HG03064 (cell line): ENCODE measurements at regions not wholly inside any gene's neighbourhood (a gene's known extent, or its start where the extent isn't known, plus 50 kb on each side); places are given as distances from the start of the nearest gene placed in this dataset.
A peak's percentile ranks its signal among the peaks of the same experiment; 100 is the strongest.

Experiments
- ATAC-seq: cut with Tn5 transposase; IDR thresholded peaks from one replicate; pipeline ENCODE4 v1.9.1; 2021; ENCODE audit warnings: low read depth; ENCODE audit not compliant: unreplicated experiment

DNA sequence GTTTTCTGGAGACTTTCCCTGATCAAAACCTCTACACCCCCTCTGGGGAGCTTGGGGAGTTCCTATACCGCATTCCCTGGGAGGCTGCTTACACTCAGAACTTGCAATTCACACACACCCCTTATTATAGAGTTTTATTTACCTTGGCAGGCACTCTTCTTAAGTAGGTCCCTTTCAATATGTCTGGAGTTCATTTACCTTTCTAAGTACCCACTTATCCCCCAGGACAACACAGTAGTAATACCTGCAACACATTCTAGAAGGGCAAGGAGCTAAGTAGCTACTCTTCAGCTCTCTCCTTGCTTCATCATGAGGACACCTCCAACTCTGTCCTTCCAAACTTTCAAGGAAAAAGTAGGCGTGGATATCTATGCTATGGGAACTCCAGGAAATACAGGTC lies 127.8 kb upstream of the ANO3 start:
- no peak for ATAC-seq

DNA sequence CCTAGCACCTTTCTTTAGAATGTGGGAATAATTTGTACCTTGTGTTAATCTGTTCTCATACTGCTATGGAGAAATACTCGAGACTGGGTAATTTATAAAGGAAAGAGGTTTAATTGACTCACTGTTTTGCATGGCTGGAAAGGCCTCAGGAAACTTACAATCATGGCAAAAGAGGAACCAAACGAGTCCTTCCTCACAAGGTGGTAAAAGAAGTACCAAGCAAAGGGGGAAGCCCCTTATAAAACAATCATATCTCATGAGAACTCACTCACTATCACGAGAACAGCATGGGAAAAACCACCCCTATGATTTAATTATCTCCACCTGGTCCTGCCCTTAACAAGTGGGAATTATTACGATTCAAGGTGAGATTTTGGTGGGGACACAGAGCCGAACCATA lies 127.1 kb upstream of the ANO3 start:
- no peak for ATAC-seq

DNA sequence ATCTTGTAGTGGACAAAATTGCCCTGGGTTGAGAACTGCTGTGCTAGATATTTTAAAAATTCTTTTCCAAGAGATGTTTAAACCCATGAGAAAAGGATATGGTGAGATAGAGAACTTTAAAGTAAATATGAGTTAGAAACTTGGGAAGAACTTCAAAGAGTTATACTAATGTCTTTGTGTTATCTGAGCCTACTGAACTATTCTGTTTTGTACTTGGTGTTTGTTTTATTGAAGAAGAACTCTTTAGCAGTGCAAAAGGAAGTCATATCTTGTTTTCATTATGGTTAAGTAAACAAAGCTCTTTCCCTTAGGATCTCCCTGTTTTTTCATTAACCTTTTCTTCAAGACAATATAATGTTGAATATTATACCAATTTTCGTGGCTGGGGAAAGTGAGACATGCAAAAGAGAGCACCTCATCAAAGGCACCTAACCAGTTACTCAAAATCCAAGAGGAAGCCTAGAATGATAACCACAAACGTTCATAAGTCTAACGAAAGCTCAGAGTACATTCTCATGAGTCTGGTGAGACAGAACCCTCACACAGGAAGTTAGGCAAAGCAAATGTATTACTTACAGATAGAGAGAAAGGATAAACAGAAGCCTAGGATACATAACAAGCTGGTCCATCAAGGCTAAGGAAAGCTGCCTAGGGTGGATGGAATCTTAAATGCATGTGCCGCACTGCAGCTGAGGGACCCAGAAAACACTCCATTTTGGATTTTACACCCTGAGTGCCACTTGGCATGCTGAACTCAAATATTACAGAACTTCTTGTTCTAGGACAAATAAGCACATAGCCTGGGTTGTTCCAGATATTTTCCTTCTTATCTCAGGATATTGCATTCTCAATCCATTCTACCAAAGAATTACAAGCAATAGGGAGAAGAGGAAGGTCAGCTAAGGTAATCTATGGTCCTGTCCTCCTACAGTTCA lies 112.5 kb upstream of the ANO3 start:
- no peak for ATAC-seq

DNA sequence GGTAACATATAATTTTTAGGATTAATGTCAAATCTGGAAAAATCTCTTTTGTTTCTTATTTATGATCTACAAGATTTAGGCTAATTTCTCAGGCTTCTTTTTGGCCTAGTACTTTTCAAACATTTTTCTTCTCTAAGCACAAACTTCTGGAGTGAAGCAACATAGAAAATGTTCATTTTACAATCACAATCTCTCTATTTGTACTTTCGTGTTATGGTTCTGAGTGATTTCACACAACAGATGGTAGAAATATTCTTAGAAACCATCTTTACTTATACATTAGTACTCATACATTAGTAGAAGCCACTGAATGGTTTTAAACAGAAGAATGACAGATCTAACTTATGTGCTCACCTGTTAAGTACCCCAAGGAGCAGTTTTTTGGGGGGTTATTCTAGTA lies 106.3 kb upstream of the ANO3 start:
- ATAC-seq, result no peak

DNA sequence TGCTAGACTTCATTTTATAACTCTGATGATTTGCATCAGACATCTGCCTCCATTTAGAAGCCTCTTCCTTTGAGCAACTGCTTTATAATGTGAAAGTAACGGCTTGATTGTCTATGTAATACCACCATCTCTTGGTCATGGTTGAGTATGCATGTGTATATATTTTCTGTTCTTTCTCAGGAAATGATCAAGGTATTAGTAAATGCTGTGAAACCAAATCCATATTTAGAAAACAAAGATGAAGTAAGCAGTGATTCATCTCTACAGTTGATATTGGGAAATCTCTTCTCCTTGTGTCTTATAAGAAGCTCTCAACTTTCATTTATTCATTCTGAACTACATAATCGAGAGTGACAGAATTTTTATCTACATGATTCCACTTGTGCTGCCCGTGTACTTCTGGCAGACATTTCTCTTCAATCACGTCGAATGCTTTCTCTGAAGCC lies 104.6 kb upstream of the ANO3 start:
- ATAC-seq, result peak; percentile 72

DNA sequence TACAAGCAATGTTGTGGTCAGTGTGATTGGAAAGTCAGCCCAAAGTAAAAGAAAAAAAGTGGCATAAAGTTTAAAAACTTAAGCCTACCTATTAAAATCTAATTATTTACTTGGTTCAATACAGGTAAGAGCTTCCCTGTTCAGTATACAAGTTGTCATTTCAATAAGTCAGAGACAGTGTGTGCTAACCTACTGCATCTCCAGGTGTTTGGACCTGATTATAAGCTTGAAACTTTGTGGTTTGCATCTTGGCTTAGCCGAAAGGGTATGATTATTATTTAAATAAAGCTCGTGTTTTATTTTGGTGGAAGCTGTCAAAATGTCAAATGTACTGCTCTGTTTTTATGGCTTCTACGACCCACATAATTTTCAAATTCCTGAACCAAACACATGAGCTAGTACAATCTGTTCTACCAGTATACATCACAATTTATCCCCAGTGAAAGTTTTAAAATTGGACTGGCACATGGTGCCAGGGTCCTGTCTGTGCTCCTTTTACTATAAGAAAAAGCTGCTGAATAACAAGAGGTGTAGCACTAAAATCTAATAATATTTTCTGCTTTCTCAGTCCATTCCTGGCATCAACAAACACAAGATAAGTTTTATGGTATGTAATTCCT lies 103.9 kb upstream of the ANO3 start:
- no peak for ATAC-seq

DNA sequence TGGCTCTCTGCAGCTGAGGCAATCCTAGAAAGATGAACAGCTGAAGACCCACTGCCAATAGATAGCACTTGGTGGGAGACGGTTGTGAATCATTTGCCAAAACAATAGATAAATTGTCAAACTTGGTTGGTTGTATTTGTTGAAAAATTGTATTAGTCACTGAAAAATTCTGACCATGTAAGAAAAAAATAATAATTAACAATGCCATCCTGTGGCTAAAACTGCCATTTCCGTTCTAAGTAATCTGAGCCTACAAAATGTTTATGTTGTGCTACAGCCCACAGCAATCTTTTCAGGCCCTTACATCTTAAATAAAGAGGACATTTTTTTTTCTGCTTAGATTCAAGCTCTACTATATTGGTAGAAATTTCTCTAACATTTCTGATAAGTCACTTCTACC lies 103.2 kb upstream of the ANO3 start:
- no peak for ATAC-seq

DNA sequence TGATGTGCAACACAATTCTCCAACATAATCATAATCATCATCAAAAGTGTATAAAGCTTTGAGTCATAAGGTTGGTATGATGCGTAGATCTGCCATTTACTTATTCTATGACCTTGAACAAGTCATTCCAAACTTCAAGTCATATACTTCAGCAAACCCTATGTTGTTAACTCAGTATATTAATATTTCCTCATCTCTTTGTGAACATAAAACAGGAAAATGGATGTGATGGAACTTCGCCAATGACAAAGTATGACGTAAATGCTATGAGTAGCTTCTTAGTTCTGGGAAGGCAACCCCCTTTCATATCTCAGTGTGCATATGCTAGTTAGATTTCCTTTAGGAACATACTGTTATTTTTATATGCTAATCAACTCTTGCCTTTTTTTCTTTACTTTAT lies 102.7 kb upstream of the ANO3 start:
- ATAC-seq, result no peak

DNA sequence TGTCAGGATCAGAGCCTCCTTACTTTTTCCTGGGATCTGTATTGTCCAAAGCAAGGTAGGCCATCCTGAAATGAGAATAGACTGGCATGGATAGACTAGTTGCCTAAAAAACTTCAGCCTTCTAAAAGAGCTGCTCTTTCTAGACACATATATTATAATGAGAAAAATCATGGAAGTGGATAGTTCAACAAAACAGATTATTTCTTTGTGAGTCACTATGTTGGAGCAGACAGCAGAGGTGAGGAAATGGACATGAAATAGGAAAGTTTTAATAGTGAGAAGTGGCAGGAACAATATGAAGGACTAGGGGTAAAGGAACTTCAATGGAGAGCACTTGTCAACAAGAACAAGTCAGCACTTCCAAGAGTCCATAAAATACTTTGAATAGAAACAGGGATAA lies 101.9 kb upstream of the ANO3 start:
- ATAC-seq, result no peak

DNA sequence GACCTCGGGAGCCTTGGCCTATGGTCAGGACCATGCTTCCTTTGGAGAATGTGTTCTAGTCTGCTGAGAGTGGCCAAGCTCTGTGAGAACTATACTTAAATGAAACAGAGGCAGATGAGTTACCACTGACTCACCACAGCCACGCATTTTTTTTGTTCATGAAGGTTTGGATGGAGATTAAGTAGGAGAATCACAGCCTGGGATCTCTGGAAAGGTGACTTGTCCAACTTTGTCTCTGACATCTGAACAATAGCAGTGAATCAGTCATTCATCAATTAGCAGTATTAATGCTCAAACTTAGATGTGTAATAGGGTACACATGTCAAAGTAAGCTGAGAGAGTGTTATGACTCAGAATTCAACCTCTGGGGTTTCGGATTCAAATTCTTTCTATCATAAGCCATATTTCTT lies 100.7 kb upstream of the ANO3 start:
- no peak for ATAC-seq

DNA sequence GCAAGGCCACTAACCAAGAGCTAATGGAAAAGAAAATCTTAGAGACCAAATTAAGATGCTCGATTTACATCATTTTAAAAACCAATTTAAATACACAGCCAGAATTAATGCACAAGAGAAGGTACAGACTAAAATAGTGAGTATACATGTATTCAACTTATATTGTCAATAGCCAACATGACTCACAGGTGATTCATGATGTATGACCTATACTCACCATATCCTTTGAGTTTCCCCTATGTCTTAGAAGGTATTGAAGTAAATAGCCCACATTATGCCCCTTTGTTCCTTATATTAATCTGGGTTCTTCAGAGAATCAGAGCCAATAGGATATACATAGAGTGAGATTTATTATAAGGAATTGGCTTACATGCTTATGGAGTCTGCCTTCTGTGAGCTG lies 97.5 kb upstream of the ANO3 start:
- ATAC-seq, result no peak

DNA sequence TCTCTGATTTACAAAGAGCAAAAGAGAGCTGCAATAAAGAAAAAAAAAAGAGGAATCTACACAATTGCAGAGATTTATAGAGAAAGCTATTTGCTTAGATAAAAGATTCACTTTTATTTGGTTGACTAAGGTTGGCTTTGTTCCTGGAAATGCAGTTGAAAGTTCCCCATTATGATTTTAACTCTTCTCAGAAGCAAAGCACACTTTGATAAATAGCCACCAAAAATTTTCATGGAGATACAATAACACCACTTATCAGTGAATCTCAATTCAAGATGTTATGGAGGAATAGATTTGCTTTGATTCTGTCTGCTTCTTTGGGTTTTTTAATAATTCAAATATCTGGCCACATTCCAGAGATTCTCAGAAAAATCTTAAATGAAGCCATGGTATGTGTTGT lies 88.5 kb upstream of the ANO3 start:
- ATAC-seq, result no peak

DNA sequence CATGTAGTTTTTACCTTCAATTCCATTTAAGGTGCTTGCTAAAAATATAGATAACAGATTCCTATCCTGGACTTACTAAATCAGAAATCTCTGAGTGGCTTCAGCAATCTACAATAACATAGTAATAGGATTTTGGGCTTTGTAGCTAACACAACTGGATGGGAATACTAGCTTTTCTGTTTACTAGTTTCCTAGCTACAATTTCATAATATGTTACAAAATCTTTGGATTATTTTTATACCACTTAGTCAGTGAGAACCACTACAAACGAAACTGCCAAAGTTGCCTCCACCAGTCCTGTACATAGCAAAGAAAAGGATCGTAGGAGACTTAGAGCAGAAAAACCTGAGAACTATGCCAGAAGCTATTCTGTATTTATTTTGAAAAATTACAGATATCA lies 87.7 kb upstream of the ANO3 start:
- no peak for ATAC-seq

DNA sequence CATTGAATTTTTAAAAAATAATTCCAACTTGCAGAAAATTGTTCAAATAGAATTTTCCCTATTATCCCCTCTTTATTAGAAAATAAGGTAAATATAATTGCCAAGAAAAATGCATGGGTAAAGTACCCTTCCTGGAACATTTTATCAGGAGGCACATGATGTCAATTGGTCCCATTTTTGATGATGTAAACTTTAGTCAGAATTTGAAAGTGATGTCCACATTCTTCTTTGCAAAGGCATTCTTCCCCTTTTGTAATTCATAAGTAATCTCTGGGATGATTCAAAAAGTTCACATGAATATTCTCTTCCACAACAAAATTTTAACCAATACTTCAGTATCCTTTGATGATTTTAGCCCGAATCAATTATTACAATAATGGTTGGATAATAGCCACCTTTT lies 86.9 kb upstream of the ANO3 start:
- no peak for ATAC-seq

DNA sequence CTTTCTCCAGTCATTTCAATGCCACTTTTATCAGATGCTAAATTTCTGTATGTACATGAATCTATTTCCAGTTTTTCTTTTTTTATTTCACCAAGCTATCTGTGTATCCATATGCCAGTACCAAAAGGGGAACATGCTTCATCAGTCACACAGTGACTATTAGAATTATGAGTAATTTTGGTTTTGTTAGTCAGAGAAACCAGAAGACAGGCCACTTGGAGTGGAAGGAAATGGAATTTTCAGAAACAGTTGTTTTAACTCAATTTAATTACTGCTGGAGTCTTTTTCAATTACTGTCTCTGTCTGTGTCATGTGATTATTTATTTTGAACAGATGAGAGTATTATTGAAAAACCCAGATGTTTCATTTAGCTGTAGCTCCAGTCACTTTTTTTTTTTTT lies 84.6 kb upstream of the ANO3 start:
- no peak for ATAC-seq

DNA sequence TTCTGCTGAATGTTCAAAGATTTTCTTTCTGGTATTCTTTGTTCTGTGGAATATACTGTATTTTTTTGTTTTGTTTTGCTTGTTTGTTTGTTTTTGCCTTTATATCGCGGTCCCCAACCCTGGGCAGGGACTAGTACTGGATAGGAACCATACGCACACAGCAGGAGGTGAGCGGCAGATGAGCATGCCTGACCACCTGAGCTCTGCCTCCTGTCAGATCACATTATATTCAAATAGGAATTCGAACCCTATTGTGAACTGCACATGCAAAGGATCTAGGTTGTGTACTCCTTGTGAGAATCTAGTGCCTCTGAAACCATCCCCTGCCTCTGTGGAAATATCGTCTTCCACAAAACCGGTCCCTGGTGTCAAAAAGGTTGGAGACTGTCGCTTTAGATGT lies 83.3 kb upstream of the ANO3 start:
- ATAC-seq, result no peak

DNA sequence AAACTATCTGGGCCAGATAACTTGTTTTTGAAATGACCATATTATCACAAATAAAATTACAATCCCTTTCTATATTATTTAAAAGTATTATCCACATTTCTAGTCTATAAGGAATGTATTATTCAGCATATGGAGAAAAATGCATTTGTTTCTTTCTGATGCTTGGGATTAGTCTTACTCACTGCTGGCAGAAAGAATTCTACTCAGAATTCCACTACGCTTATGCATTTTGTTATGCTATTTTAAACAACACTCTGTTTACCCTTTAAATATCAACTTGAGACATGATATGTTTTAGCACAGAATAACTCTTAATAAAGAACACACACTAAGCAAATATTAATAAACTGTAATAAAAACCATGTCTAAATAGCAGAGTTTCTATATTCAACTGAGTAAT lies 77.6 kb upstream of the ANO3 start:
- ATAC-seq, result no peak

DNA sequence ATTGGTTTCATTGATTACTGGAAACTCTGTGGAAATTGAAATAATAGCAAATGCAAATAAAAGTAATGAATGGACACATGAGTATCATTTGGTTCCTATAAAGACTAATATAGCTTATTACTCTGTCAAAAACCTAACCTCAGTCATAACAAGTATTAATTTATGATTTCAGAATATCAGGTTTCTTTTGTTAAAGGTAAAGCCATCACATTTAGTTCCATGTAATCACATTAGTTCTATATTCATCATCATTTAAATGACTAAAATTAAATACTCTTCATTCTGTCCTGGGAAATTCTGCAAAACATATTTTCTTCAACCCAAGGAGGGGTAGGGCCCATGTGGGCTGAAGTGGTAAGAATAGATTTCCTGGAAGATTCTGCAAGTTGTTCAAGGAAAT lies 68.2 kb upstream of the ANO3 start:
- no peak for ATAC-seq

DNA sequence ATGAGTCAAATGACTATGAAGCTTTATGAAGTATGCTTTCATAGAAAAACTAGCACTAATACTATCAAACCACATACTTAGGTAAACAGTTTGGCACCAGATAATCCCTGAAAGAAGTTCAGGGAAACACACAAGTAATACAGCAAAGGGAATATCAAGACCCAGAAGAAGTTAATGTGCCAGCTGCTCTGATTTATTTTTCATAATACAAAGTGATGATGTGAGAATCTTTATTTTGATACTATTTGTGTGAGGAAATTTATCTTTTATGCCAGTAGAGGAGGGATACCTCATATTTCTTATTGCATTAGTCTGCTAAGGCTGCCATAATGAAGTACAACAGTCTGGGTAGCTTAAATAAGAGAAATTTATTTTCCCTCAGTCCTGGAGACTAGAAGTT lies 67.7 kb upstream of the ANO3 start:
- no peak for ATAC-seq

DNA sequence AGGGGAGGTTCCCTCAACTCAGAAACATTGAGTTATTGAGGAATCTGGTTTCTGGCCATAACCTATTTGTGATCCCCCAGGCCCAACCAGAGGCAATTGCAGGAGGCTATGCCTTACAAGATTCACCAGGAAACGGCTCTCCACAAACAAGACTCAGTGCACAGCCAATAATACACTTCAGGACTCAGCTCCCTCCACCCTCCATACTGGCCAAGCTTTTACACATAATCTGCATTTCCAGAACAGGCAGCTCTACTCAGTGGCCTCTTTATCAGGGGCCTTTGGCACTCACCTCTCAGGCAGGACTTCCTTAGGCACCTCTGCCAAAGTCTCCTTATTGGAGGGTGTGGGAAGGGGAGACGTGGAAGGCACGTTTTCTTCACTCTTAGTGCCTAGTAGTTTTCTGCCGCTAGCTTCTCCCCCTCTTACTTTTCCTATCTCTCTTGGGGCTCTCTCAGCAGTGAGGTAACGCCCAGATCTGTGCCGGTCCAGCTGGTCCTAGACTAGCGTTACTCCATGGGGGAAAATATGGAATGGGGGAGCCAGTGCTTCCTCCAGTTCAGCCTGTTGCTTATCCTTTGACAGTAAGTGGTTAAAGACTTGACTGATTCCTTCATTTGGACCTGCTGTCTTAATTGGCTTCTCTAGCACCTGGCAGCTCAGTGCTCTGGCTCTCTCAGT lies 62.8 kb upstream of the ANO3 start:
- no peak for ATAC-seq

DNA sequence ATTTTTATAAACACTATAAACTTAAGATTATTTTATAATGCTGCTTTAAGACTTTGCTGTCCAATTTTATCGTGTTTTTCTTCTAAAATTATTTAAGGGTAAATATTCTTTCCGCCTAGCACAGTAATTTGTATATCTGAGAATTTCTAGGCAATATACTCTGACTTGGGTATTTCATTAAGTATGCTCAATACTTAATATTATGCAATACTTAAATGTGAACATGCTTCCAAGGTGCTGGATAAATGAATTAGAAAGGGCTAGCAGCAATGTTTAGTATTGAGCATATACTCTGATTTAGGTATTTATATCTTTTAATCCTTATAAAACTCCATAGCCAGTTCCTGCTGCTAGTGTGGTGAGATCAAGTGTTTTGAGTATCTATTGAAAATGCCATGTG lies 60.3 kb upstream of the ANO3 start:
- no peak for ATAC-seq
